CD14-positive monocyte (primary cell): ENCODE measurements at regions not wholly inside any gene's neighbourhood (a gene's known extent, or its start where the extent isn't known, plus 50 kb on each side); places are given as distances from the start of the nearest gene placed in this dataset.

Experiments
- DNase-seq, 3 donors: peaks; one replicate each; pipeline ENCODE4 v3.0.0-alpha.2; 2011 to 2022
- H2AFZ ChIP-seq: 2 replicates; pipeline ENCODE4 v1.6.0; 2012; ENCODE audit warnings: mild to moderate bottlenecking, low read depth, low read length, inconsistent platforms; ENCODE audit not compliant: insufficient read depth, poor library complexity, severe bottlenecking
- H3K27ac ChIP-seq, 2 donors: 1 replicate in 1 of 2; 2 replicates in 1 of 2; pipeline ENCODE4 v1.5.1; 2012 to 2013; ENCODE audit warnings: low read length in 2 of 2, control low read depth in 1 of 2, inconsistent platforms in 1 of 2, low read depth in 1 of 2, mild to moderate bottlenecking in 1 of 2
- H3K27me3 ChIP-seq, 2 donors: one replicate each; pipeline versions ENCODE4 v1.6.0 to v1.6.1; 2011 to 2013; ENCODE audit warnings: low read length in 2 of 2; ENCODE audit not compliant: control insufficient read depth in 2 of 2, insufficient read depth in 2 of 2
- H3K36me3 ChIP-seq, 2 donors: replicated peaks in 1 of 2; 1 replicate in 1 of 2; 2 replicates in 1 of 2; pipeline versions ENCODE4 v1.5.1 to v1.6.1; 2012 to 2013; ENCODE audit warnings: low read length in 2 of 2, control low read depth in 1 of 2, inconsistent platforms in 1 of 2, mild to moderate bottlenecking in 1 of 2; ENCODE audit not compliant: insufficient read depth in 2 of 2, control insufficient read depth in 1 of 2
- H3K4me1 ChIP-seq, 2 donors: 1 replicate in 1 of 2; 2 replicates in 1 of 2; pipeline versions ENCODE4 v1.5.1 to v1.6.1; 2012 to 2013; ENCODE audit warnings: low read length in 2 of 2, control low read depth in 1 of 2, inconsistent platforms in 1 of 2, mild to moderate bottlenecking in 1 of 2, moderate library complexity in 1 of 2; ENCODE audit not compliant: insufficient read depth in 2 of 2, control insufficient read depth in 1 of 2
- H3K4me2 ChIP-seq: replicated peaks from 2 replicates; pipeline ENCODE3; 2012; ENCODE audit warnings: low read length, moderate library complexity, mild to moderate bottlenecking; ENCODE audit not compliant: poor library complexity, severe bottlenecking; ENCODE audit errors: extremely low read depth
- H3K4me3 ChIP-seq, 3 experiments: fragments of 200-600 bp in 1 of 3; sonication (generic) in 1 of 3; replicated peaks in 1 of 3; 1 replicate in 2 of 3; 2 replicates in 1 of 3; pipeline ENCODE4 v1.5.1; 2011 to 2013; ENCODE audit warnings: low read length in 3 of 3, mild to moderate bottlenecking in 3 of 3, control low read depth in 2 of 3, low read depth in 2 of 3, inconsistent platforms in 1 of 3, moderate library complexity in 1 of 3
- H3K79me2 ChIP-seq: 2 replicates; pipeline ENCODE4 v1.6.0; 2012; ENCODE audit warnings: mild to moderate bottlenecking, control low read depth, inconsistent platforms, low read length, moderate library complexity; ENCODE audit not compliant: insufficient read depth
- H3K9ac ChIP-seq: 2 replicates; pipeline ENCODE4 v1.6.0; 2017; ENCODE audit warnings: low read length, mild to moderate bottlenecking; ENCODE audit not compliant: insufficient read depth, poor library complexity, severe bottlenecking
- H3K9me3 ChIP-seq, 2 donors: replicated peaks in 1 of 2; 1 replicate in 1 of 2; 2 replicates in 1 of 2; pipeline versions ENCODE4 v1.5.1 to v1.6.1; 2012 to 2013; ENCODE audit warnings: low read length in 2 of 2, control low read depth in 1 of 2; ENCODE audit not compliant: control insufficient read depth in 1 of 2, insufficient read depth in 1 of 2
- H4K20me1 ChIP-seq: 2 replicates; pipeline ENCODE4 v1.6.0; 2012; ENCODE audit warnings: mild to moderate bottlenecking, low read length, control low read depth, moderate library complexity; ENCODE audit not compliant: insufficient read depth
- H3K27ac Mint-ChIP-seq, 7 donors: one replicate each; pipeline ENCODE4 v1.8.0; 2020; ENCODE audit warnings: mild to moderate bottlenecking in 7 of 7, mixed read lengths in 7 of 7, moderate library complexity in 6 of 7, inconsistent platforms in 2 of 7
- H3K27me3 Mint-ChIP-seq, 3 donors: one replicate each; pipeline ENCODE4 v1.8.0; 2021 to 2022; ENCODE audit warnings: low read depth in 3 of 3, mild to moderate bottlenecking in 3 of 3, mixed read lengths in 3 of 3, moderate library complexity in 3 of 3, inconsistent platforms in 1 of 3
- H3K36me3 Mint-ChIP-seq, 2 donors: one replicate each; pipeline ENCODE4 v1.8.0; 2020; ENCODE audit warnings: mixed read lengths in 2 of 2, inconsistent platforms in 1 of 2, mild to moderate bottlenecking in 1 of 2
- H3K4me1 Mint-ChIP-seq: one replicate; pipeline ENCODE4 v1.8.0; 2020; ENCODE audit warnings: mild to moderate bottlenecking, mixed read lengths
- H3K4me3 Mint-ChIP-seq, 2 donors: one replicate each; pipeline ENCODE4 v1.8.0; 2020; ENCODE audit warnings: mild to moderate bottlenecking in 2 of 2, mixed read lengths in 2 of 2, moderate library complexity in 1 of 2
- H3K9me3 Mint-ChIP-seq, 7 donors: one replicate each; pipeline ENCODE4 v1.8.0; 2020 to 2022; ENCODE audit warnings: mixed read lengths in 7 of 7, mild to moderate bottlenecking in 6 of 7, moderate library complexity in 6 of 7, inconsistent platforms in 2 of 7
- CTCF ChIP-seq: fragments of 200-600 bp; IDR thresholded peaks from one replicate; pipeline ENCODE4 v1.8.0; 2022; ENCODE audit warnings: antibody characterized with exemption, mild to moderate bottlenecking
- WGBS: methylation state at CpG from one replicate; pipeline ENCODE4 v1.1.5; 2013; ENCODE audit warnings: missing lambda C conversion rate; ENCODE audit not compliant: insufficient coverage; 5-methylcytosine and 5-hydroxymethylcytosine counted together
- intact Hi-C, 2 donors: fragments of 100-400 bp; cut with micrococcal nuclease; formaldehyde crosslinking; loops; one replicate each; pipeline versions ENCODE4 v1.15.0 to v1.15.1; 2023

GRCh38 chr5:91641730-91642350, 258.7 kb upstream of the ARRDC3 start:
- H3K36me3 ChIP-seq: no peaks in the 10 kb centered on the region
- Mint-ChIP-seq H3K4me1 (no peaks in the 10 kb centered on the region), H3K27me3 (peaks cover 1 to 4% (median 2%) of the 10 kb centered on the region in 3 donors), H3K4me3 (no peak overlapping the region), H3K27ac (no peak overlapping the region), H3K36me3 (no peaks in the 10 kb centered on the region), H3K9me3 (no peaks in the 10 kb centered on the region)
- H2AFZ ChIP-seq: no peak overlapping the region
- no peak for DNase-seq
- H3K4me3 ChIP-seq: no peak overlapping the region
- no peaks in the 10 kb centered on the region for H3K79me2 ChIP-seq
- H3K27me3 ChIP-seq: no peaks in the 10 kb centered on the region
- WGBS: no CpG with 5 or more reads among the region's 2 CpGs
- no peaks in the 10 kb centered on the region for H3K9me3 ChIP-seq
- no peaks in the 10 kb centered on the region for H4K20me1 ChIP-seq
- H3K4me1 ChIP-seq: no peaks in the 10 kb centered on the region
- no peak overlapping the region for H3K27ac ChIP-seq
- H3K4me2 ChIP-seq: no peak overlapping the region
- intact Hi-C loops: no loop called here
- no peak overlapping the region for H3K9ac ChIP-seq
- TF ChIP-seq CTCF: peak; percentile 76

- no peaks in the 10 kb centered on the region for H3K4me1 Mint-ChIP-seq
- intact Hi-C loops: no loop called here
- WGBS: 80% methylated on average over 1 of the region's 3 CpGs
These were observed 256.6 kb upstream of the ARRDC3 start for GRCh38 chr5:91639744-91640143.

More at GRCh38 chr5:91639744-91640143, 256.6 kb upstream of the ARRDC3 start:
- no peak for DNase-seq
- Histone ChIP-seq H3K79me2 (no peaks in the 10 kb centered on the region), H3K36me3 (no peaks in the 10 kb centered on the region), H3K9me3 (no peaks in the 10 kb centered on the region), H2AFZ (no peak overlapping the region), H3K4me1 (no peaks in the 10 kb centered on the region), H3K27me3 (no peaks in the 10 kb centered on the region), H3K27ac (no peak overlapping the region), H4K20me1 (no peaks in the 10 kb centered on the region), H3K9ac (no peak overlapping the region), H3K4me3 (no peak overlapping the region), H3K4me2 (no peak overlapping the region)
- no peaks in the 10 kb centered on the region for H3K36me3 Mint-ChIP-seq
- H3K9me3 Mint-ChIP-seq: no peaks in the 10 kb centered on the region
- no peak overlapping the region for H3K27ac Mint-ChIP-seq
- no peak overlapping the region for H3K4me3 Mint-ChIP-seq
- H3K27me3 Mint-ChIP-seq: peaks cover 0 to 4% (median 1%) of the 10 kb centered on the region in 3 donors
- no peak for TF ChIP-seq CTCF
